ENCODE measurements at regions not wholly inside any gene's neighbourhood (a gene's known extent, or its start where the extent isn't known, plus 50 kb on each side); places are given as distances from the start of the nearest gene placed in this dataset.

DNA sequence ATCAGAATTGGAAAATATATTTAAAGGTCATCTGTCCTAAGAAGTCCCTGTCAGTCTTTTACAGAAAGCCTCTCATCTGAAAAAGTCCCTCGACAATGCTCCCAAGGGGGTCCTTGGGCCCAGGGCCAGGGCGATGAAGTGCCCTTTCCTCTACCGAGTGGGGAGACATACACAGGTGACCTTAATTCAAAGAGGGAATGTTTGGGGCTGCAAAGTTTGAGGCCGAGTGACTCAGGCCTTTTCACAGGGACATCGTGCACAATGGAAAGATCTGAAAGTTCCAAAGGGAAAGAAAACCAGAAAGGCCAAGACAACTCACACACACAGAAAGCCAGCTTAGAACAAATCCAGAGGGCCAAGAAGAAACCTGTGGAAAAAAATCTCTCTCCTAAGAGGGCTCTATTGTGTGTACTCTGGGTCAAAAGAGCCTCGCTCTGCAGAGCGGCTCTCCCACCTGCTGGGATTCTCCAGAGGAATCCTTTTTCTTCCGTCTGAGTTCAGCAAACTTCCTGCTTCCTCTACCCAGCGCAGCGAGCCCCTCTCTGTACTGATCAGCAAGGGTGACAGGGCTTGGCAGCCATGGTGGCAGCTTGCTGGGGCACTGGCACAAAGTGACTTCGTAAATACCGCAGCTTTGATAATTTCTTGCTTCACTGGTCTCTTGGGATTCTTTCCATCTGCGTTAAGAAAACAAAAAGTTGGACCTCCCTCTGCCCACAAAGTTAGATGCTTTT, 259.1 kb downstream of the OPA1 start:
- TF ChIP-seq, protein P1, sequence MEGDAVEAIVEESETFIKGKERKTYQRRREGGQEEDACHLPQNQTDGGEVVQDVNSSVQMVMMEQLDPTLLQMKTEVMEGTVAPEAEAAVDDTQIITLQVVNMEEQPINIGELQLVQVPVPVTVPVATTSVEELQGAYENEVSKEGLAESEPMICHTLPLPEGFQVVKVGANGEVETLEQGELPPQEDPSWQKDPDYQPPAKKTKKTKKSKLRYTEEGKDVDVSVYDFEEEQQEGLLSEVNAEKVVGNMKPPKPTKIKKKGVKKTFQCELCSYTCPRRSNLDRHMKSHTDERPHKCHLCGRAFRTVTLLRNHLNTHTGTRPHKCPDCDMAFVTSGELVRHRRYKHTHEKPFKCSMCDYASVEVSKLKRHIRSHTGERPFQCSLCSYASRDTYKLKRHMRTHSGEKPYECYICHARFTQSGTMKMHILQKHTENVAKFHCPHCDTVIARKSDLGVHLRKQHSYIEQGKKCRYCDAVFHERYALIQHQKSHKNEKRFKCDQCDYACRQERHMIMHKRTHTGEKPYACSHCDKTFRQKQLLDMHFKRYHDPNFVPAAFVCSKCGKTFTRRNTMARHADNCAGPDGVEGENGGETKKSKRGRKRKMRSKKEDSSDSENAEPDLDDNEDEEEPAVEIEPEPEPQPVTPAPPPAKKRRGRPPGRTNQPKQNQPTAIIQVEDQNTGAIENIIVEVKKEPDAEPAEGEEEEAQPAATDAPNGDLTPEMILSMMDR (IDR thresholded peaks at IDR 0.05), result no peak
- TF ChIP-seq POLR2A (IDR thresholded peaks at IDR 0.05), result no peak
